ENCODE measurements at regions not wholly inside any gene's neighbourhood (a gene's known extent, or its start where the extent isn't known, plus 50 kb on each side); places are given as distances from the start of the nearest gene placed in this dataset.

DNA sequence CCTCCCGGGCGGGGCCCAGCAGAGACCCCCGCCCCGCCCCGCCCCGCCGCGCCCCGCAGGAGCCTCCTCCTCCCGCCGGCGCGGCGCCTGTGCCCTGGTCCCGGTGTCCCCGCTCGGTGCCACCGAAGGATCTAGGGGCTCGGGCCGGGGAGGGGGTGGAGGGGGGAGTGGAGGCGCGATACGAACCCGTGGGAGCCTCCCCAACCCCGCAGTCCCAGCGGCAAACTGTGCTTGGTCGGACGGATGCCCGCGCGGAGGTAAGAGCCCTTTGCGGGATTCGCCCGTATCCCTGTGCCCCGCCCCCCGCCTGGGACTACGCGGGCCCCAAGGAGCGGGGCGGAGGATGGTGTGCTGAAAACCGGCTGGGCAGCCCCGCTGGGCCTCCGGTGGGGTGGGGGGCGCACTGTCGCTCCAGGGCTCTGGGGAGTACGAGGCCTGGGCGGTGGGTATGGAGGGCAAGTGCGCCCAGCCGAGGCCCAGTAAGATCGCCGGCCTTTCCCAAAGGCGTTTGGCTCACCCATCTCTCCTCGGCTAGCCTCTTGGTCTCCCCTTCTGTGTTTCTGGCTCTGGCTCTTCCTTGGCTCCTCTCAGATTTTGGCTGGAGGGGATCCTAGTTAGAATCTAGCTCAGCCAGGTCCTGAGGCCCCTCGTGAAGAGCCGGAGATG lies 65.6 kb upstream of the POLG start:
- H3K27ac ChIP-seq, result no peak overlapping the region
- no peak for DNase-seq (ENCODE audit: low read depth, low spot score)

DNA sequence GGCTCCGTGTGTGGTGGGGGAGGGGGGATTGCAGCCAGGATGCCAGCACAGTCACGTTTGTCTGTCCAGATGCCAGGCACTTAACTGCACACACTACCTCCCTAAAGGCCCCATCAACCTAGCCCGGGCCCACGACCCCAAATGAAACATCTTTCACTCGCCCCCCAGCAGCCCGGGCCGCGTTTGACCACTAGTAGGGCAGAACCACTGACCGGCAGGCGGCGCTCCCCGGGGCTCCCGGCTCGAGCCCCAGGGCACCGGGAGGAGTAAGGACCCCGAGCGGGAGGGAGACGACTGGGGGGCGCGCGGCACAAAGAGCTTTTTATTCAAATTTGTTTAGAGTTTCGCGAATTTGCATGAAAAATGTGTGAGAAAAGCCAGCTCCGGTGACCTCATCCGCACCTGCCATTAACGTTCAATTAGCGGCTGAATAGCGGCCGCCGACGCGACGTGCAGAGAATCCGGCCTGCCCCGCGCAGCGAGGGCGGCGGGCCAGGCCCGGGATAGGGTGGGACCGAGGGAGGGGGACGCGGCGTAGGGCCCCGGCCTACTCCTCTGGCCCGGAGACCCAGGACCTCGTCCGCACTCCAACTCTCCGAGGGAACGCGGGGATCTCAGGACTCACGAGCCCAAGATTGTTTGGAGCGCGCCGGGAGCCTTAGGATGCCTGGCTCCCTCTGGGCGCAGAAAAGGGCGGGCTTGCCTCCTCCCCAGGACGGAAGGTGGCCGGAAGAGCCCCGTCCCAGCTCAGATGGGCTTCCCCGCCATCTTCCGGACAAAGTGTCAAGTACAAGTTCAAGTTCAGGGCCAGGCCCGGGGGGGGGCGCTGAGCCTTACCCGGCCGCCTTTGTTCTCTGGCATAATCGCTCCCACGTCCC lies 64.9 kb upstream of the POLG start:
- no peak for DNase-seq (ENCODE audit: low read depth, low spot score)
- no peak overlapping the region for H3K27ac ChIP-seq

DNA sequence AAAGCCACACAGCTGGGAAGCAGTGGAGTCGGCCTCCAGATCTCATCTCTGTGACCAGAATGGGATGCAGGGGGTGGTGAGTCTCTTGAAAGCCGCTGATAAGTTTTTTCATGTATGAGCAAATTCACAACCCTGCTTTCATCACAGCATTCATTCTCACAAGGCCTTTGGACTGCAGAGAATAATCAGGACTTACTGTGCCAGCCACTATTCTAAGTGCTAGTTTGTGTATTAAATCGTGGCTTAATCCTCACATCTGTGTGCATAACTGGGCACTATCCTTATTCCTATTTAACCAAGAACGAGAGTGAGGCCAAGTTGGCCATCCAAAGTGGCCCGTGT lies 64.2 kb upstream of the POLG start:
- DNase-seq (ENCODE audit: low read depth, low spot score), result no peak
- no peak overlapping the region for H3K27ac ChIP-seq

GRCh38 chr15:89397653-89398023 lies 63.0 kb upstream of the POLG start:
- DNase-seq (ENCODE audit: low read depth, low spot score), result no peak
- H3K27ac ChIP-seq, result no peak overlapping the region

- no peak overlapping the region for H3K27ac ChIP-seq
- no peak for DNase-seq (ENCODE audit: low read depth, low spot score)
Observed at GRCh38 chr15:89396723-89397652, 62.4 kb upstream of the POLG start.

GRCh38 chr15:89395996-89396395 lies 61.4 kb upstream of the POLG start:
- peak overlapping the region; percentile 4 for H3K27ac ChIP-seq
- DNase-seq (ENCODE audit: low read depth, low spot score), result no peak

- no peak for DNase-seq (ENCODE audit: low read depth, low spot score)
- H3K27ac ChIP-seq, result peak overlapping the region; percentile 4
Observed at GRCh38 chr15:89395461-89395871, 60.8 kb upstream of the POLG start.

DNA sequence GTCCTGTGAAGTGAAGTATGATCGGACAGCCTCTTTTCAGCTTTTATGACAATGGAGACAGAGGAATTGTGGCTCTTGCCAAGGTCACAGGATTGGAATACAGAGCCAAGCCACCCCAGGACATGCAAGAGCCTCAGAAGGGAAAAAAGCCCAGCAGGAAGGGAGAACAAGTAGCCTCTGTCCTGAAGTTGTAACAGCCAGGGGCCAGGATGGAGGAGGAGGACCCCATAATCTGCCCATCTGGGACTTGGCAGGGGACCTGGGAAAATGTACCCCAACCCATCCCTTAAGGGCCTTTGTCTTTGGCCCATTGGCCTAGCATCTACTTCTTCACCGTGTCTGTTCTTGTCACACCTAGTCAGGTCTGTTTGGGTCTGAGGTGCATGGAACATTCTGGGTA lies 60.4 kb upstream of the POLG start:
- H3K27ac ChIP-seq, result no peak overlapping the region
- DNase-seq (ENCODE audit: low read depth, low spot score), result no peak

DNA sequence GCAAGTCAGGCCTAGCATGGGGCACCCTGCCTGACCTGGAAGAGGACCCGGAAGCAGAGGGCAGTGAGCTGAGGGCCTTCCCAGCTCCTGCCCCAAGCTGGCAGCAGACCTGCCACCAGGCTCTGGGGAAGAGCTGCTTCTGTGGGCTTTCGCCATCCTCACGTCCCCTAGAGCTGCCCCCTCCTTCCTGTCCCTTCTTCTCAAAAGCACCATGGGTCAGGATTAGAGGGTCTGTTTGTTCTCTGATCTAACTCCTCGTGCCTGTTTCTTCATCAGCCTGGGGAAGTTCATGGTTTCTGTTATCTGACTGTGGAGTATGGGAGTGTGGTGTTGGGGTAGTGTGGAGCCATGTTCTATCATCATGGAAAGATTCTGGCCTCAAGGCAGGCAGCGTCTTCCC lies 58.4 kb upstream of the POLG start:
- DNase-seq (ENCODE audit: low read depth, low spot score), result no peak
- H3K27ac ChIP-seq, result no peak overlapping the region

- H3K27ac ChIP-seq, result no peak overlapping the region
- DNase-seq (ENCODE audit: low read depth, low spot score), result no peak
Observed at GRCh38 chr15:89391685-89392257, 57.1 kb upstream of the POLG start.

GRCh38 chr15:89389841-89390603 lies 55.4 kb upstream of the POLG start:
- no peak overlapping the region for H3K27ac ChIP-seq
- no peak for DNase-seq (ENCODE audit: low read depth, low spot score)

DNA sequence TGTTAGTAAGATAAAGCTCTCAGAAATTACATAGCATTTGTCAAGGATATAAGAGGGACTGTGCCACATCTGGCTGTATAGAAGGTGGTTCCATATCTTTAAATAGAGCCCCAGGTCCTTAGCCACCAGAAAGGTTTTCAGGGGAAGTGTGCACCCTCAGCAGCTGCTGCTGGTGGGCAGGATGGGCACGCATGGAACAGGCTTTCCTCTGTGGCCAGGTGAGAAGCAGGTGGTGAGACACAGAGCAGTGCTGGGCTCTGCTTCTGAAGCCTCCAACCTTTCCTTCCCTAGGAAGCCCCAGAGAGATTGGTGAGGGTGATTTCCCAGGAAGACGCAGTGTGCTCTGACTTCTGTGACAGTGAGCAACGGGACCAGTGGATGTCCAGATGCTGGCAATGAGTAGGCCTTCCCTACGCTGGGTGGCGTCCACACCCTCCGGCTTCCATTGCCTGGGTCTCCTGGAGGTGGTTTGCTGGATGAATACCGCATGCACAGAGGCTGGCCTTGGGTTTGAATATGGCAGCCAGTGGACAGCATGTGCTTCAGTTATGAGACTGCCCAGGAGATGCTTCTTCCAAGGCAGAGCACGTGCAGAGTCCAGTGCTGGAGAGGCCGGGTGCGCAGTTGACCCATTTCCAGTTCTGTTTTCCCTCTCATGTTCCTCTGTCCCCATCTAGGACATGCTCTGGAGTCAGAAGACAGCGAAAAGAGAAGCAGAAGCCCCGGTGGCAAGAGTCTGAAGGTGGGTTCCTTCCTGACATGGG lies 52.7 kb upstream of the POLG start:
- no peak overlapping the region for H3K27ac ChIP-seq
- no peak for DNase-seq (ENCODE audit: low read depth, low spot score)

DNA sequence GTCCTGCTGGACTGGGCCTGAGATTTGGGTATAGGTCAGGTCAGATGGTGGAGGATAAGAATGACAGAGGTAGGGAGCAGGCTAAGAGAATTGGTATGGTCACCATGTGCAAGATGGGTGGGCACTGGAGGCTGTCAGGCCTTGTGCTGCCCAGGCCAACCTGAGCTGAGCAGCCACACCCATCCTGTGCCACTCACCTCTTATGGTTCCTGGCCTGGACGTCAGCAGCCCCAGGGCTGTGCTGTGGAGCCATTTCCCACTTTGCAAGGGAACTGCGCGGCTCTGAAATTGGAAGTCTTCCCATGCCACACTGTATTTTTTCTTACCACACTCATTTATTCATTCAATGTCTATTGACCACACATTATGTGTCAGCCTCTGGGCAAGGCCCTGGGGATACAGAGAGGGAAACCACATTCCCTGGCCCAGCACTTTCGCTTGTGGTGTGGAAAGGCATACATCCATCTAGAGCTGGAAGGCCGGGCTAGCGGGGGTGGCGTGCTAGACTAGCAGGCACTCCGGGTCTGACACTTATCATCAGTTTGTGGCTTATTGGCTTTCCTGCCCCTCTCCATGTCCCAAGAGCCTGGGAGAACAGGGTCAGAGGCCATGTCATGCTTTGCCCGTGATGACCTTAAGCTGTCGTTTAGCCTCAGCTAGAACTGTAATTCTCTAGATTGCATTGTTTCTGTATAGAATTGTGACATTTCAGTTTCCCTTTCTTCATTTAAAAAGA lies 51.1 kb upstream of the POLG start:
- H3K27ac ChIP-seq, result no peak overlapping the region
- DNase-seq (ENCODE audit: low read depth, low spot score), result no peak
